Mesodermal cell (in vitro differentiated cells): ENCODE measurements at regions not wholly inside any gene's neighbourhood (a gene's known extent, or its start where the extent isn't known, plus 50 kb on each side); places are given as distances from the start of the nearest gene placed in this dataset.
"Not testable (repeated sequence)": the region's sequence is repeated elsewhere in the genome, so short reads cannot be mapped to it uniquely, and the experiment has no call there.

Experiments
- H3K27ac ChIP-seq: 2 replicates; pipeline ENCODE4 v1.7.0; 2013; ENCODE audit warnings: mild to moderate bottlenecking, low read depth, low read length, moderate library complexity; ENCODE audit not compliant: severe bottlenecking
- H3K36me3 ChIP-seq: 2 replicates; pipeline ENCODE4 v1.7.1; 2013; ENCODE audit warnings: mild to moderate bottlenecking, low read length, moderate library complexity; ENCODE audit not compliant: control insufficient read depth, insufficient read depth
- H3K4me1 ChIP-seq: one replicate; pipeline ENCODE4 v1.7.1; 2013; ENCODE audit warnings: mild to moderate bottlenecking, low read length; ENCODE audit not compliant: insufficient read depth, control insufficient read depth, poor library complexity, severe bottlenecking
- H3K4me3 ChIP-seq: 2 replicates; pipeline ENCODE4 v1.7.0; 2013; ENCODE audit warnings: low read length, control low read depth, mild to moderate bottlenecking; ENCODE audit not compliant: insufficient read depth, poor library complexity, severe bottlenecking; ENCODE audit errors: extremely low read depth
- H3K9me3 ChIP-seq: 2 replicates; pipeline ENCODE4 v1.7.1; 2013; ENCODE audit warnings: mild to moderate bottlenecking, low read length, moderate library complexity; ENCODE audit not compliant: control insufficient read depth
- WGBS, 2 experiments: methylation state at CpG; one replicate each; pipeline ENCODE4 v1.1.5; 2013; ENCODE audit warnings: missing lambda C conversion rate in 2 of 2; ENCODE audit not compliant: insufficient coverage in 2 of 2; 5-methylcytosine and 5-hydroxymethylcytosine counted together

DNA sequence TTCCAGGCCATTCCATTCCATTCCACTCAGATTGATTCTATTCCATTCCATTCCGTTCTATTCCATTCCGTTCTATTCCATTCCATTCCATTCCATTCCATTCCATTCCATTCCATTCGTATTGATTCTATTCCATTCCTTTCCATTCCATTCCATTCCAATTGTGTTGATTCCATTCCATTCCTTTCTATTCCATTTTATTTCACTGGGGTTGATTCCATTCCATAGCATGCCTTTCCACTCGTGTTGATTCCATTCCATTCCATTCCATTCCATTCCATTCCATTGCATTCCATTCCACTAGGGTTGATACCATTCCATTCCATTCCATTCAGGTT is 1142.3 kb downstream of the RPIA start:
- no peaks in the 10 kb centered on the region for H3K9me3 ChIP-seq
- no peak overlapping the region for H3K4me3 ChIP-seq
- 65 to 68% methylated on average over 4 of the region's 4 CpGs for WGBS, 2 experiments
- no peak overlapping the region for H3K27ac ChIP-seq
- no peaks in the 10 kb centered on the region for H3K36me3 ChIP-seq
- no peaks in the 10 kb centered on the region for H3K4me1 ChIP-seq

DNA sequence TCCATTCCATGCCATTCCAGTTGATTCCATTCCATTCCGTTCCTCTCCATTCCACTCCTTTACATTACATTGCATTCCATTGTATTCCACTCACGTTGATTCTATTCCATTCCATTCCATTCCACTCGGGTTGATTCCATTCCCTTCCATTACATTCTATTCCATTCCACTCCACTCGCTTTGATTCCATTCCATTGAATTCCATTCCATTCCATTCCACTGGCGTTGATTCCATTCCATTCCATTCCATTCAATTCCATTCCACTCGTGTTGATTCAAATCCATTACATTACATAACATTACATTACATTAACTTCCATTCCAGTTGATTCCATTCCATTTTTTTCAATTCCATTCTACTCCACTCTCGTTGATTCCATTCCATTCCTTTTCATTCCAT is 1142.8 kb downstream of the RPIA start:
- H3K4me1 ChIP-seq: no peaks in the 10 kb centered on the region
- H3K36me3 ChIP-seq: no peaks in the 10 kb centered on the region
- WGBS, 2 experiments: 67 to 73% methylated on average over 7 of the region's 7 CpGs
- no peak overlapping the region for H3K27ac ChIP-seq
- H3K9me3 ChIP-seq: no peaks in the 10 kb centered on the region
- no peak overlapping the region for H3K4me3 ChIP-seq

DNA sequence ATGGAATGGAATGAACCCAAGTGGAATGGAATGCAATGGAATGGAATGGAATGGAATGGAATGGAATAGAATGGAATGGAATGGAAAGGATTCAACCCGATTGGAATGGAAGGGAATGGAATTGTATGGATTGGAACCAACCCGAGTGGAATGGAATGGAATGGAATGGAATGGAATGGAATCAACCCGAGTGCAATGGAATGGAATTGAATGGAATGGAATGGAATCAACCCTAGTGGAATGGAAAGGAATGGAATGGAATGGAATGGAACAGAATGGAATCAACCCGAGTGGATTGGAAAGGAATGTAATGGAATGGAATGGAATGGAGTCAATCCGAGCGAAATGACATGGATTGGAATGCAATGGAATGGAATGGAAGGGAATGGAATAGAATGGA is 1144.9 kb downstream of the RPIA start:
- not testable (repeated sequence) for H3K27ac ChIP-seq, H3K36me3 ChIP-seq, H3K9me3 ChIP-seq, H3K4me1 ChIP-seq, H3K4me3 ChIP-seq
- WGBS, 2 experiments: 63 to 69% methylated on average over 6 of the region's 6 CpGs

DNA sequence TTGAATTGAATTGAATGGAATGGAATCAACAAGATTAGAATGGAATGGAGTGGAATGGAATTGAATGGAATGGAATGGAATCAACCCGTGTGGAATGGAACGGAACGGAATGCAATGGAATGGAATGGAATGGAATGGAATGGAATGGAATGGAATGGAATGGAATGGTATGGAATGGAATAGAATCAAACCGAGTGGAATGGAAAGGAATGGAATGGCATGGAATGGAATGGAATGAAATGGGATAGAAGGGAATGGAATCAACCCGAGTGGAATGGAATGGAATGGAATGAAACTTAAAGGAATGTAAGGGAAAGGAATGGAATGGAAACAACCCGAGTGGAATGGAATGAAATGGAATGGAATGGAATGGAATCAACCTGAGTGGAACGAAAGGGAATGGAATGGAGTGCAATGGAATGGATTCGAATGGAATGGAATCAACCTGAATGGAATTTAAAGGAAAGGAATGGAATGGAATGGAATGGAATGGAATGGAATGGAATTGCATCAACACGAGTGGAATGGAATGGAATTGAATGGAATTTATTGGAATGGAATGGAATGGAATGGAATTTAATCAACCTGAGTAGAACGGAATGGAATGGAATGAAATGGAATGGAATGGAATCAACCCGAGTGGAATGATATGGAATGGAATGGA is 1146.6 kb downstream of the RPIA start:
- WGBS, 2 experiments: 61 to 63% methylated on average over 11 of the region's 11 CpGs
- H3K36me3 ChIP-seq: no peaks in the 10 kb centered on the region
- no peaks in the 10 kb centered on the region for H3K4me1 ChIP-seq
- no peak overlapping the region for H3K4me3 ChIP-seq
- peaks cover 12% of the 10 kb centered on the region for H3K9me3 ChIP-seq
- no peak overlapping the region for H3K27ac ChIP-seq

DNA sequence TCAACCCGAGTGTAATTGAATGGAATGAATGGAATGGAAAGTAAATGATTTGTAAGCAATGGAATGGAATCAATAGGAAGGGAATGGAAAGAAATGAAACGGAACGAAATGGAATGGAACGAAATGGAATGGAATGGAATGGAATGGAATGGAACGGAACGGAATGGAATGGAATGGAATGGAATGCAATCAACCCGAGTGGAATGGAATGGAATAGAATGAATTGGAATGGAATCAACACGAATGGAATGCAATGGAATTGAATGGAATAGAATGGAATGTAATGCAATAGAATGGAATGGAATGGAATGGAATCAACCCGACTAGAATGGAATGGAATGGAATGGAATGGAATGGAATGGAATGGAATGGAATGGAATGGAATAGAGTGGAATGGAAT is 1148.7 kb downstream of the RPIA start:
- not testable (repeated sequence) for H3K4me3 ChIP-seq, H3K27ac ChIP-seq
- WGBS, 2 experiments: 62 to 66% methylated on average over 9 of the region's 9 CpGs

DNA sequence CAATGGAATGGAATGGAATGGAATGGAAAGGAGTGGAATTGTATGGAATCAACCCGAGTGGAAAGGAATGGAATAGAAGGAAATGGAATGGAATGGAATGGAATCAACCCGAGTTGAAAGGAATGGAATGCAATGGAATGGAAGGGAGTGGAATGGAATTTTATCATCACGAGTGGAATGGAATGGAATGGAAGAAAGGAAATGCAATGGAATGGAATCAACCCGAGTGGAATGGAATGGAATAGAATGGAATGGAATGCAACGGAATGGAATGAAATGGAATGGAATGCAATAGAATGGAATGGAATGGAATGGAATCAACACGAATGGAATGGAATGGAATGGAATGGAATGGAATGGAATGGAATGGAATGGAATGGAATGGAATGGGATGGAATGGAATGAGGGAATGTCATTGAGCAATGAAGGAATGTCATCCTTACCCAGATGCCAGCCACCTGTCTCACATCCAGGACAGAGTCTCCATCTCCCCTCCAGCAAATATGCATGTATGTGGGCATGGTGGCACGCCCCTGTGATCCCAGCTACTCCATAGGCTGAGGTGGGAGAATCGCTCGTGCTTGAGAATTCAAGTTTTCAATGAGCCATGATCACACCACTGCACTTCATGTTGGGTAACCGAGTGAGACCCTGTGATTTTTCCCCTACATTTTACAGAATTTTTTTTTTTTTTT is 1149.5 kb downstream of the RPIA start:
- H3K4me3 ChIP-seq, H3K36me3 ChIP-seq, H3K4me1 ChIP-seq, H3K27ac ChIP-seq: not testable (repeated sequence)
- H3K9me3 ChIP-seq: peaks cover 27% of the 10 kb centered on the region
- 61 to 62% methylated on average over 10 of the region's 10 CpGs for WGBS, 2 experiments

More for the DNA sequence above, 1148.7 kb downstream of the RPIA start:
- H3K4me1 ChIP-seq, H3K36me3 ChIP-seq: not testable (repeated sequence)
- peaks cover 23% of the 10 kb centered on the region for H3K9me3 ChIP-seq

DNA sequence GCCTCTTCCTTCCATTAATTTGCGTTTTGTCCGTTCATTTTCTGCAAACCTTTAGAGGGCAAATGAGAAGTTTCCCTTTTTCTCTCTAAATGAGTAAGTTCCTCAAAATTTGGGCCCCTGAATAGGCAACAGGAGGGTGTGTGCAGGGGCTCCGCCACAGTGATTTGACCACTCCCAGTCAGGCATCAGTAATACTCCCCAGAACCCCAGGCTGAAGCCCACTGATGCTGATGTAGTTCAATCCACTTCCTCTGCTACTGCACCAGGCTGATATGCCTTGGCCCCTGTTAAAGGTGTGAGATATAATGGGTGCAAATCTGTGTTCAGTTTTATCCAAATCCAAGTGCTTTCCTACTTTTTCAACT is 1150.0 kb downstream of the RPIA start:
- H3K27ac ChIP-seq: no peak overlapping the region
- 42% methylated on average over 3 of the region's 3 CpGs; no CpG with 5 or more reads in 1 of the 2 experiments for WGBS, 2 experiments
- no peaks in the 10 kb centered on the region for H3K4me1 ChIP-seq
- H3K36me3 ChIP-seq: no peaks in the 10 kb centered on the region
- H3K4me3 ChIP-seq: no peak overlapping the region
- peaks cover 27% of the 10 kb centered on the region for H3K9me3 ChIP-seq

DNA sequence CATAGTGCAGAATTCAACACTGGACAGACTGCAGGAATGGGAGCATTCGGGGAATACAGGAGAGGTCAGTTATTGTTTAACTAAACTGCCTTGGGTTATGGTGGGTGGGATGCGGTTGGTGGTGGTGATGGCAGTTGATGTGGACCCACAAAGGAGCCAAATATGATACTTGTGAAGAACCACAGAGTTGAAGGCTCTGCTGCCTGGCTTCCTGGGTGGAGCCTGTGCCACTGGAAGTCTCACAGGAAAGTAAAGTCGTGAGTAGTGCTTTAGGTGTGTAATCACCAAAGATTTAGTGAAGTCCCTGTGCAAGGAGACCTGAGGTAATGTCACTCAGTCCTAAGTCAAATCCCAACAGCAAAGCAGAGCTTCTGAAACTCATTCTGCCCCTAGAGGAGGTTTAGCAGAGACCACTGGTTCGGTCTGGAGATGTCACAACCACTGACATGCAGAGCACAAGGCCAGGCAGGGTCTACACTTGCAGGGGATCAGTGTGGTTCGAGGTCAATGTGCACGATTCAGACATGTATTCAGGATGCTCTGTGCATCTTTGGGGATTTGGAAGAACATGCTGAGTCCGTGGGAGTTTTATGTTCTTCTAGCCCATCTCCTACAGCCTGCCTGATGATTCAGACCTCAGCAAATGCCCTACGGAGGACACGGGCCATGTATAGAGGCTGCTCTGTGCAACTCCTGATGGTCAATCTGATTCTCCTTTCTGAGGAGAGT is 1150.9 kb downstream of the RPIA start:
- H3K27ac ChIP-seq: no peak overlapping the region
- H3K4me3 ChIP-seq: no peak overlapping the region
- no peaks in the 10 kb centered on the region for H3K4me1 ChIP-seq
- H3K9me3 ChIP-seq: peaks cover 27% of the 10 kb centered on the region
- WGBS, 2 experiments: 53 to 56% methylated on average over 9 of the region's 9 CpGs
- no peaks in the 10 kb centered on the region for H3K36me3 ChIP-seq

DNA sequence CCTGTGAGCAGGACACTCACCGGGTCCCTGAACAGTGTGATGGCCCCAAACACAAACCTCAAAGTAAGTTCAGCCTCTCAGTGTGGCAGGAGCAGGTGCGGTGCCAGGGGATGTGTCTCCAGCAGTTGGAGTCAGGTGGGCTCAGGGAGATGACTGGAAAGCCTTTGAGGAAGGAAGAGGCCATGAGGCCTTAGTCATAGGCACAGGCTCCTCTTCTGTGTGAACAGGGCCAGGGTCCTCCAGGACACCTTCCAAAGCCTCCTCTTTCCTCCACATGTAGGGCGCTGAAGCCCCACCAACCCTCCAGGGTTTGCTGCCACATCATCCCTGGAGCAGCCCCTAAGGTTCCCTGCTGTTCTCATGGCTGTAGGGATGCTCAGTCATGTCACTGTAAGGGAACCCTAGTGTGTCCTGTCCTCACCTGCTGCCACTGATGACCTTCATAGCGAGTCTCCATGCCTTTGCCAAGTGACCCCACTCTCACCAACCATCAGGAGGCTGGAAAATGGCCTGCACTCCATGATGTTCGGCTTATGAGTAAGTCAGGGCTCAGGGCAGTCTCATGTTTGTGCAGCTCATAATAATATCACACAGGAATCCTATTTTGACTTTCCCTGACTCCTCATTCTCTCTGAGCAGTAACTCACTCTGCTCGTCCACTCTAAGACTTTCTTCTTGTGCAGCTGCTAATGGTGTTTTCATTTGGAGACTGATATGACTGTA is 1152.9 kb downstream of the RPIA start:
- Histone ChIP-seq H3K36me3 (no peaks in the 10 kb centered on the region), H3K4me1 (no peaks in the 10 kb centered on the region), H3K27ac (no peak overlapping the region), H3K4me3 (no peak overlapping the region), H3K9me3 (peaks cover 32% of the 10 kb centered on the region)
- WGBS, 2 experiments: 36 to 42% methylated on average over 5 to 6 of the region's 6 CpGs

DNA sequence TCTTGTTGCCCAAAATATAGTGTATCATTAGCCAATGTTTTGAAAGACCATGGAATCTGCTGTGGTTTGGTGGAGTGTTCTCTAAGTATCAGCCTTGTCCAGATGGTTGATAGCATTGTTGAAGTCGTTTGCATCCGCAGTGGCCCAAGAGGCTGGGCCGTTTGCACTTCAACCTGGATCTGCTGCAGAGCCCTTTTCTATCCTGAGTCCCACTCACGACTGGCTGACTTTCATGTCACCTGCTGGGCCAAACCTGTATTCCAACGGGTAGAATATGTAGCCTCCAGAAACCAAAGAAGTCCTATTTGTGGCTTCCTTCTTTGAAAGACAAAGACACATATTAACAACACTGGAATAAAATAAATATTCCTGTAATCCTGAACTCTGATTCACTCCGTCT is 1154.1 kb downstream of the RPIA start:
- Histone ChIP-seq H3K9me3 (peaks cover 32% of the 10 kb centered on the region), H3K4me1 (no peaks in the 10 kb centered on the region), H3K36me3 (no peaks in the 10 kb centered on the region), H3K27ac (no peak overlapping the region), H3K4me3 (no peak overlapping the region)
- WGBS, 2 experiments: 58 to 60% methylated on average over 6 of the region's 6 CpGs
